HCT116 (cell line): ENCODE measurements at regions not wholly inside any gene's neighbourhood (a gene's known extent, or its start where the extent isn't known, plus 50 kb on each side); places are given as distances from the start of the nearest gene placed in this dataset.

Experiments
- ATAC-seq: fragments of 200-7000 bp; cut with Tn5 transposase; 2 replicates; pipeline ENCODE4 v1.9.1; 2020; ENCODE audit warnings: mild to moderate bottlenecking, moderate library complexity
- BruUV-seq: library from RNA; stranded (reverse); fragments of 400-500 nt; replicated peaks from 2 replicates; lab custom pipeline; 2021; lab: Mats Ljungman, UMichigan
- CTCF ChIA-PET: fragments of 300-600 bp; sonication (Branson Sonifier 250); formaldehyde crosslinking; loops from one replicate; lab custom pipeline; 2021; ENCODE audit warnings: antibody characterized with exemption; lab: Charles Lee
- POLR2A ChIA-PET: fragments of 300-600, 350-600 bp; sonication (Branson Sonifier 250); formaldehyde crosslinking; loops from one replicate; lab custom pipeline; 2021; ENCODE audit warnings: antibody characterized with exemption; lab: Charles Lee
- RAD21 ChIA-PET, 2 experiments: fragments of 300-600 bp; sonication (Branson Sonifier 250); formaldehyde crosslinking; loops; one replicate each; lab custom pipeline; 2023; ENCODE audit warnings: low total read pairs in 2 of 2; ENCODE audit not compliant: uncharacterized antibody in 2 of 2, unreplicated experiment in 2 of 2, low non-redundant PET in 1 of 2; lab: Charles Lee
- DNase-seq: peaks from one replicate; pipeline ENCODE4 v3.0.0-alpha.2; 2010; ENCODE audit warnings: low read depth, low spot score
- H2AFZ ChIP-seq: fragments of 200-600 bp; shearing (Covaris generic), sonication (generic); 2 replicates; pipeline ENCODE4 v1.6.1; 2017; ENCODE audit warnings: low read depth, mixed run types, mixed read lengths, antibody characterized with exemption, low read length; ENCODE audit not compliant: poor library complexity, severe bottlenecking
- H3K27ac ChIP-seq: 2 replicates; pipeline ENCODE4 v1.5.1; 2012; ENCODE audit warnings: low read depth, low read length
- H3K27me3 ChIP-seq: fragments of 200-600 bp; sonication (generic); 2 replicates; pipeline ENCODE4 v1.6.1; 2016; ENCODE audit warnings: mixed run types, low read length, mixed read lengths; ENCODE audit not compliant: insufficient read depth
- H3K36me3 ChIP-seq, 2 experiments: fragments of 200-500 bp in 1 of 2; fragments of 200-600 bp in 1 of 2; sonication (Bioruptor generic) in 1 of 2; sonication (generic) in 1 of 2; 2 replicates each; pipeline versions ENCODE4 v1.5.1 to v1.6.1; 2014 to 2016; ENCODE audit warnings: low read length in 2 of 2, inconsistent platforms in 1 of 2, mixed read lengths in 1 of 2, mixed run types in 1 of 2; ENCODE audit not compliant: insufficient read depth in 2 of 2, control insufficient read depth in 1 of 2
- H3K4me1 ChIP-seq, 2 experiments: fragments of 200-600 bp in 1 of 2; sonication (generic) in 1 of 2; 2 replicates each; pipeline versions ENCODE4 v1.5.1 to v1.6.1; 2012 to 2017; ENCODE audit warnings: low read length in 2 of 2, inconsistent platforms in 1 of 2, mild to moderate bottlenecking in 1 of 2, mixed read lengths in 1 of 2, mixed run types in 1 of 2, moderate library complexity in 1 of 2; ENCODE audit not compliant: insufficient read depth in 2 of 2, control insufficient read depth in 1 of 2
- H3K4me2 ChIP-seq: fragments of 200-600 bp; sonication (generic); 2 replicates; pipeline ENCODE4 v1.6.1; 2017; ENCODE audit warnings: mixed run types, low read length, mixed read lengths
- H3K4me3 ChIP-seq, 2 experiments: fragments of 200-600 bp in 1 of 2; sonication (generic) in 1 of 2; replicated peaks in 1 of 2; 2 replicates each; pipeline ENCODE4 v1.5.1; 2011 to 2016; ENCODE audit warnings: low read length in 2 of 2, control low read depth in 1 of 2, low read depth in 1 of 2, mild to moderate bottlenecking in 1 of 2, mixed read lengths in 1 of 2, mixed run types in 1 of 2
- H3K79me2 ChIP-seq: fragments of 200-600 bp; sonication (generic); 2 replicates; pipeline ENCODE4 v1.6.1; 2017; ENCODE audit warnings: mild to moderate bottlenecking, mixed run types, low read length, moderate library complexity, mixed read lengths; ENCODE audit not compliant: insufficient read depth
- H3K9ac ChIP-seq: fragments of 200-600 bp; sonication (generic); 2 replicates; pipeline ENCODE4 v1.6.1; 2016; ENCODE audit warnings: low read length, mixed read lengths
- H3K9me2 ChIP-seq: fragments of 200-600 bp; sonication (generic), shearing (Covaris generic); 2 replicates; pipeline ENCODE4 v1.6.1; 2017; ENCODE audit warnings: mixed run types, mild to moderate bottlenecking, moderate library complexity; ENCODE audit not compliant: insufficient read depth
- H3K9me3 ChIP-seq, 2 experiments: fragments of 200-500 bp in 1 of 2; fragments of 200-600 bp in 1 of 2; sonication (Bioruptor generic) in 1 of 2; sonication (generic) in 1 of 2; 2 replicates each; pipeline ENCODE4 v1.6.1; 2014 to 2017; ENCODE audit warnings: low read length in 2 of 2, mixed read lengths in 2 of 2, inconsistent platforms in 1 of 2, low read depth in 1 of 2, mild to moderate bottlenecking in 1 of 2, mixed run types in 1 of 2, moderate library complexity in 1 of 2; ENCODE audit not compliant: control insufficient read depth in 1 of 2, insufficient read depth in 1 of 2
- H4K20me1 ChIP-seq: fragments of 200-600 bp; sonication (generic), shearing (Covaris generic); 2 replicates; pipeline ENCODE4 v1.6.1; 2017; ENCODE audit warnings: mixed run types, mild to moderate bottlenecking, moderate library complexity; ENCODE audit not compliant: insufficient read depth
- ATF3 ChIP-seq: IDR thresholded peaks from 2 replicates; pipeline ENCODE4 v1.6.1; 2012
- CBX3 ChIP-seq: IDR thresholded peaks from 2 replicates; pipeline ENCODE4 v1.6.1; 2012; ENCODE audit warnings: low read depth
- CTCF ChIP-seq, 3 experiments: fragments of 200-600 bp in 1 of 3; sonication (generic) in 1 of 3; IDR thresholded peaks in 2 of 3; conservative IDR thresholded peaks in 1 of 3; 2 replicates each; pipeline ENCODE4 v1.5.1; 2012 to 2017; ENCODE audit warnings: low read depth in 2 of 3, low read length in 2 of 3, antibody characterized with exemption in 1 of 3, borderline replicate concordance in 1 of 3, control low read depth in 1 of 3, mild to moderate bottlenecking in 1 of 3, mixed read lengths in 1 of 3, mixed run types in 1 of 3, moderate library complexity in 1 of 3; ENCODE audit not compliant: insufficient read depth in 1 of 3
- ELF1 ChIP-seq: IDR thresholded peaks from 2 replicates; pipeline ENCODE4 v1.6.1; 2012; ENCODE audit warnings: low read depth, borderline replicate concordance
- EZH2 ChIP-seq: fragments of 200-600 bp; sonication (generic); IDR thresholded peaks from 2 replicates; pipeline ENCODE4 v1.6.1; 2017; ENCODE audit warnings: antibody characterized with exemption, mixed run types
- EZH2phosphoT487 ChIP-seq: fragments of 200-600 bp; IDR thresholded peaks from 2 replicates; pipeline ENCODE4 v1.6.1; 2018; ENCODE audit warnings: antibody characterized with exemption, borderline replicate concordance
- FOSL1 ChIP-seq: IDR thresholded peaks from 2 replicates; pipeline ENCODE4 v1.6.1; 2012; ENCODE audit warnings: low read depth
- POLR2A ChIP-seq: IDR thresholded peaks from 2 replicates; pipeline ENCODE4 v1.7.0; 2011; ENCODE audit warnings: borderline replicate concordance; ENCODE audit not compliant: insufficient read depth, insufficient read length; ENCODE audit errors: extremely low read depth
- POLR2AphosphoS5 ChIP-seq: IDR thresholded peaks from 2 replicates; pipeline ENCODE4 v1.6.1; 2011; ENCODE audit warnings: mild to moderate bottlenecking, low read depth, low read length, moderate library complexity
- RAD21 ChIP-seq: IDR thresholded peaks from 2 replicates; pipeline ENCODE4 v1.6.1; 2012; ENCODE audit warnings: low read depth, mild to moderate bottlenecking
- SIN3A ChIP-seq: IDR thresholded peaks from 2 replicates; pipeline ENCODE4 v1.6.1; 2012; ENCODE audit warnings: low read depth
- SRF ChIP-seq: IDR thresholded peaks from 2 replicates; pipeline ENCODE4 v1.6.1; 2012; ENCODE audit warnings: low read depth
- TCF7L2 ChIP-seq: IDR thresholded peaks from 2 replicates; pipeline ENCODE4 v1.7.0; 2011; ENCODE audit warnings: borderline replicate concordance, inconsistent platforms; ENCODE audit not compliant: insufficient read depth, insufficient read length; ENCODE audit errors: extremely low read depth
- ZNF274 ChIP-seq: fragments of 200-500 bp; sonication (Bioruptor generic); IDR thresholded peaks from 2 replicates; pipeline ENCODE4 v1.6.1; 2014; ENCODE audit warnings: mild to moderate bottlenecking, low read depth, low read length, inconsistent platforms
- intact Hi-C: fragments of 100-400 bp; cut with micrococcal nuclease; formaldehyde crosslinking; loops from 2 replicates; pipeline ENCODE4 v1.10.0; 2022
- TF ChIP-seq, protein P1 (sequence below): IDR thresholded peaks from 2 replicates; pipeline ENCODE4 v1.6.1; 2012

DNA sequence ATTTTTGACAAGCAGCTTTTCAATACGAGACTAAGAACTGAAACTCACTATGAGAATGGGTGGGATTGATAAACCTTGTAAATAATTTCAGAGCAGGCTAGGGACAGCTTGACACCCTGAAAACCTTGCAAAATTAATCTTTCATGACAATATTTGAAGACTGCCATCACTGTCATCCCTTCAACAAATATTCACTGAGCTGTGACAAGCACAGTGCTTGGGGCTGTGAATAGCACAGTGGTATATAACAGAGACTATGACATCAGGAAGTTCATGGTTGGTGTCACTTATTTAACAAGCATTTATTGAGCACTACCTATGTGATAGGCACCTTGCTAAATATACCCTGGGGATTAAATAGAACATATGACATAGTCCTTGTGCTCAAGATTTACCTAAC is 741.0 kb upstream of the RIOK2 start:
- no peak for ATAC-seq
- intact Hi-C loops: no loop called here
- Histone ChIP-seq H3K4me2 (no peak overlapping the region), H3K9me3 (no peaks in the 10 kb centered on the region), H2AFZ (no peak overlapping the region), H3K79me2 (no peaks in the 10 kb centered on the region), H3K4me3 (no peak overlapping the region), H3K27ac (no peak overlapping the region), H3K4me1 (no peaks in the 10 kb centered on the region), H3K36me3 (no peaks in the 10 kb centered on the region), H3K9me2 (no peaks in the 10 kb centered on the region), H4K20me1 (no peaks in the 10 kb centered on the region), H3K9ac (no peak overlapping the region), H3K27me3 (no peaks in the 10 kb centered on the region)
- CTCF ChIA-PET: no interaction called here
- RAD21 ChIA-PET: no interaction called here
- POLR2A ChIA-PET: no interaction called here
- TF ChIP-seq EZH2 (no peak), SIN3A (no peak), SRF (no peak), CTCF (IDR thresholded peaks at IDR 0.05 in 2 of 3, conservative IDR thresholded peaks at IDR 0.05 in 1 of 3; ENCODE audit: borderline replicate concordance in 1 of 3, insufficient read depth in 1 of 3, low read depth in 2 of 3, low read length in 2 of 3) (no peak), POLR2A (no peak), ELF1 (no peak), RAD21 (no peak), FOSL1 (no peak), TCF7L2 (no peak), ZNF274 (no peak), POLR2AphosphoS5 (no peak), CBX3 (no peak), EZH2phosphoT487 (no peak), ATF3 (no peak)
- TF ChIP-seq, protein P1, sequence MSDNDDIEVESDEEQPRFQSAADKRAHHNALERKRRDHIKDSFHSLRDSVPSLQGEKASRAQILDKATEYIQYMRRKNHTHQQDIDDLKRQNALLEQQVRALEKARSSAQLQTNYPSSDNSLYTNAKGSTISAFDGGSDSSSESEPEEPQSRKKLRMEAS: no peak
- DNase-seq: no peak
- no TSS peak for BruUV-seq
